GM21786 (cell line): ENCODE measurements at regions not wholly inside any gene's neighbourhood (a gene's known extent, or its start where the extent isn't known, plus 50 kb on each side); places are given as distances from the start of the nearest gene placed in this dataset.

Experiments
- ATAC-seq: cut with Tn5 transposase; IDR thresholded peaks from one replicate; pipeline ENCODE4 v1.9.1; 2021; ENCODE audit not compliant: unreplicated experiment

GRCh38 chr20:20938599-20938998, 167.6 kb downstream of the LINC00237 start:
- ATAC-seq = no peak

- no peak for ATAC-seq
Measured at GRCh38 chr20:20938131-20938530, 168.0 kb downstream of the LINC00237 start.

- ATAC-seq = no peak
Measured at GRCh38 chr20:20933142-20933958, 172.8 kb downstream of the LINC00237 start.

- no peak for ATAC-seq
Measured at GRCh38 chr20:20932156-20932555, 174.0 kb downstream of the LINC00237 start.

DNA sequence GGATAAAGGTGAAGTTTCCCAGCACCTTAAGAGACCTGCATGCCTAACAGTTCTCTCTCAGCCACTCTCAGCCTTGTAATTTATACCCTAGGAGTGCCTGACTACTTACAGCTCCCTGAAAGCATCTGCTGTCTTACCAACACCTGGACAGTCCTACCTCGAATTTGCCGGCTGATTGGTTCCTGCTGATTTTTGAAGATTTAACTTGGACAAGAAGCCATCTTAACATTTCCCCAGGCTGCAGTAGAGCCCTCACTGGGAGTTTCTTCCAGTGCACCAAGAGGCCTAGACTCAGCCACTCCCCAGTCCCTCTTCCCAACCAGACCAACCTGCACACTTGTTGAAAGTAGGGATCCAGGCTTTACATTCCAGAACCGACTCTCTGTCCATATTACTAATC, 174.5 kb downstream of the LINC00237 start:
- no peak for ATAC-seq

GRCh38 chr20:20931024-20931423, 175.1 kb downstream of the LINC00237 start:
- ATAC-seq = no peak

DNA sequence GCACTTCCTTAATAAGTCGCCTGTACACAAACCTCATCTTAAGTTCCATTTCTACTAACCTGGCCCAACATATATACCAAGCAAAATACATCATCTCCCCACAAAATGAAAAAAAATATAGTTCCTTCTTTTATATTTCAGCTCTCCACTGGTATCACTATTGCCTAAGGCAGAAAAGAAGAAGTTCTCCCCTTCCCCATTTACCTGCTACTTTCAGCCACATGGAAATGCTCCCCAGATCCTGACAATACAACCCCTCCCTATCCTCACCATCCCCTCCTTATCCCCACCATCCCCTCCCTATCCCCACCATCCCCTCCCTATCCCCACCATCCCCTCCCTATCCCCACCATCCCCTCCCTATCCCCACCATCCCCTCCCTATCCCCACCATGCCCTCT, 175.7 kb downstream of the LINC00237 start:
- no peak for ATAC-seq

GRCh38 chr20:20929341-20929740, 176.8 kb downstream of the LINC00237 start:
- ATAC-seq = no peak

DNA sequence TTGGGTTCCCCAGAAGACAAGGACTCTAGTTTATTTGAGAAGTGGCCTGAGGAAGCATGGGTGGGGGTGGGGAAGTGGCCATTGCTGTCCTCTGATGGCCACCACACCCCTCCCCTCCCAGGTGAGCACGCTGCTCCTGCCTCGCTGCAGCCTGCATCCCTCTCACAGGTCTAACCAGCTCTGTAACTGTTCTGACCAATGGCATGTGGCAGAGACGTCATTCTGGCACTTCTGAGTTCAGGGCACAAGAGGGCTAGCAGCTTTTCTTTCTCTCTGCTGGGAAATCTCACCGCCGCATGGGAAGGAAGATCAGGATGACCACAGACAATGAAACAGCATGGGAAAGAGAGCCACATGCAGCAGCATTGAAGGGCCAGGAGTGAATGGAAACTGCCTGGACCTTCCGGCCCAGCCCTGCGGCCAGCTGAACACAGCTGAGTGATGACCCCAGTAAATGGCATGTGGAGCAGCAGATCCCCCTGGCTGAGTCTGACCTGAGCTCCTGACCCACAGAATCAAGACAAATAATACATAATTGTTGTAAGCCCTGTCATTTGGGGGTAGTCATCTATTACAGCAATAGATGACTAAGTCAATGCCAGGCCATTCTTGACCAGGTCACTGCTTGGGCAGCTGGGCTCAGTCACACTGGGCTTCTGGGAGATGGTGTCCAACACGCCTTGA, 179.8 kb downstream of the LINC00237 start:
- no peak for ATAC-seq

GRCh38 chr20:20920433-20920832, 185.7 kb downstream of the LINC00237 start:
- no peak for ATAC-seq

- ATAC-seq = no peak
Measured at GRCh38 chr20:20915844-20916243, 190.3 kb downstream of the LINC00237 start.

GRCh38 chr20:20904501-20904831, 192.0 kb upstream of the RALGAPA2 start:
- no peak for ATAC-seq

- ATAC-seq = no peak
Measured at GRCh38 chr20:20903773-20904500, 191.5 kb upstream of the RALGAPA2 start.

DNA sequence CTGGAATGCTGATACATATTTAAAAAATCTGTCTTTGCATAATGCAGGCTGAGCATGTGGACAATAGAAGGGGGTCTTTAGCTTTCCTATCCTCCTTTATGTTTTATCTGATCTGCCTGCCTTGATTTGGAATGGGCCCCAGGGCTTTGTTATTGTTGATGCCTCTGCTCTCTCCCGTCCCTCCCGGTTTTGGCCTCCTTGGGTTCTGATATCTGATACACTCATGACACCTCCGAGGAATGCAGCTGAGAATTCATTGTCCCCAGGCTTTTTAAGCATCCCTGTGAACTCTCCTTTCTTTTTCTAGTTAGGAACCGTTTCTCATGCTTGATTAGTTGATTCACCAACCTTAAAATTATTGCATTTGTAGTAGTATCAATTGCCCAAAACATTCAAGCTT, 185.5 kb upstream of the RALGAPA2 start:
- ATAC-seq = no peak

DNA sequence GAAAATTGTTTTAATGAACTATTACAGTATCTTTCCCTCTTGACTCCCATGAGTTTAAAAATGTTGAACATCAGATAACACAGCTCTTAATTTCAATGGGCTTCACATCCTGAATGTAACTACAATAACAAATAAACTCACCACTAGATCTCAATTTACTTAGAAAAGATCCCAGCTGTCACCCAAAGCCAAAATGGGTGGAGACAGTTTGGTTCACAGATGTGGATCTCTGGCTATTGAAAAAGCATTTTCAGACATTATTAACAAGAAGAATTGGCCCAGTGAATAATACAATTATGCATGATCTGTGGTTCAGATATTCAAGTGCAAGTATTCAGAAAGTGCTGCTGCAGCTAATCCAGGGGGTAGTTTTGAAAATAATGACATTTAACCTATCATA, 184.7 kb upstream of the RALGAPA2 start:
- ATAC-seq = no peak

- no peak for ATAC-seq
Measured at GRCh38 chr20:20896606-20897005, 184.2 kb upstream of the RALGAPA2 start.

DNA sequence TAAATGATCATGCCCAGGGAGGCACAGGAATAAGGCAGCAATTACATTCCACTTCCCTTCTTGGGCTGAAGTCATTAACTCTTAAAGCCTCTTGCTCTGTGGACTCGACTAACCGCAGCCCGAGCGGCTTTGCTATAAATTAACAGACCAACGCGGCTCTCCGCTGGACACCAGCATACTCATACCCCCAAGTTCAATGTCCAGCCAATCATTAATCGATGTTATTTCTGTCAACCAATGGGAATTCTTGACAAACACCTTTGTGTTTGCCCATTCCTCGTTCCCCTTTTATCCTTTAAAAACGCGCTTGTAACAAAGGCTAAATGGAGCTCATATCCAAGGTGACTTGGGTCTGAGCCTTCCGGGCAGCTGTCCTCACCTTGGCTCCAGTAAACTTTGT, 183.1 kb upstream of the RALGAPA2 start:
- no peak for ATAC-seq

DNA sequence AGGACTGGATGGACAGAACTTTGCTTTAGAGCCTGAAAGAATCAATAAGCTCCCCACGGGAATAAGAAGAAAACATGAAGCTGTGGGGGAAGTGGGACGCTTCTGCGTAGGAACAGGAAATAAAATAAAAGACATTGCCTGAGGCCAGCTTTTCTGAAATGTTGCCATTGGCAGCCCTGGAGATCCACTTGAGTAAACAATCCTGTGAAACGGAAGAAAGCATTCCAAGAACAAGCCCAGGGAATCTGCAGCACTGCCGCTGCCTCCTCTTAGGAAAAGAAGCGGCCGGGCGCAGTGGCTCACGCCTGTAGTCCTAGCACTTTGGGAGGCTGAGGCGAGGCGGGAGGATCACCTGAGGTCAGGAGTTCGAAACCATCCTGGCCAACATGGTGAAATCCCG, 182.3 kb upstream of the RALGAPA2 start:
- ATAC-seq = no peak

- ATAC-seq = no peak
Measured at GRCh38 chr20:20894280-20894679, 181.8 kb upstream of the RALGAPA2 start.

DNA sequence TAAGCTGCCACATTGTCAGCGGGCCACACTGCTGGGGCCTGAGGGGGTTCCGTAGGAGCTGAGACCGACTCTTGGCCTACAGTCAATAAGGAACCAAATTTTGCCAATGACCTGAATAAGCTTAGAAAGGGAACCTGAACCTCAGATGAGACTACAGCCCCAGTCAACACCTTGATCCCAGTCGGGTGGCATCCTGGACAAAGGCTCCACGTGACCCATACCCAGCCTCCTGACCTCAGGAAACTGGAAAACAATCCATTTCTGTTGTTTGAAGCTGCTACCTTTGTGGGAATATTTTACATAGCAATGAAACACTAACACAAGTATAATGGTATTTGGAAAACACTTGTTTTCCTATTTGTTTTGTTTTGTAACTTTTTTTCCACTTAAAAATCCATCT, 179.9 kb upstream of the RALGAPA2 start:
- ATAC-seq = no peak

DNA sequence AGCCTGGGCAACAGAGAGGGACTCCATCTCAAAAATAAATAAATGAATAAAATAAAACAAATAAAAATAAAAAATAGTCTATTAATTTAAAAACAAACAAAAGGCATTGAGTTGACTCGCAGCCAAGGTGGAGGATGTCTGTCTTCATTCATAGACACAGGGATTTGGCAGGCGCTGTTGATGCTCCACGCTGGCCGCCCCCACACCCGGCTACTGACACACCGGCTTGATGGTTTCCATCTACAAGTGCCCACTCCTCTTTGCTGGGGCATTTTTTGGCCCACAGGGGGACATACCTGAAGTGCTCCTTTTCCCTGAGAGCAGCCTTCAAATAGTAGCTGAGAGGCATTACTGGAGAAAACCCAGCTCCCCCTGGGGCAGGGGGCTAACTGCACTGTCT, 178.3 kb upstream of the RALGAPA2 start:
- no peak for ATAC-seq

- no peak for ATAC-seq
Measured at GRCh38 chr20:20888936-20889335, 176.5 kb upstream of the RALGAPA2 start.
